ENCODE measurements at regions not wholly inside any gene's neighbourhood (a gene's known extent, or its start where the extent isn't known, plus 50 kb on each side); places are given as distances from the start of the nearest gene placed in this dataset.

DNA sequence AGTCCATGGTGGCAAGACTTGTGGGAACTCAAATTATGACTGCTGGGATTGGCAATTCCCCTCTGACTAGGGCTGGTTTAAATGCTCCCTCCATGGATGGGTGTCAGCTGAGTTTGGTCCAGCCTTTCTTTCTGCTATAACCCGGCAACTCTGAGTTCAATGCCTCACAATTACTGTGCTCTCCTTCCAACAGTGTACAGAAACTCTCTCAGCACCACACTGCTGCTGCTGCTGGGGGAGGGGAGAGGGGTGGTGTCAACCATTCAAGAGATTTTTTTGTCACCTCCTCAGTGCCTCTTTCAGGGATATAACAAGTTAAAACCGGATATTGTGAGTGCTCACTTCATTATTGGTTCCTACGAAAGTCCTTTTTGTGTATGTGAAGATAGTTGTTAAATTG, 830.3 kb upstream of the NXPH2 start:
- peaks cover 0 to 13% of the 10 kb centered on the region in 2 donors for H3K9me3 ChIP-seq
- no peak overlapping the region for H3K27ac ChIP-seq
- ATAC-seq = no peak
- TF ChIP-seq CTCF (IDR thresholded peaks at IDR 0.05) = no peak
- intact Hi-C loops (cut with DNase I) = no loop called here
- no peaks in the 10 kb centered on the region for H3K4me1 ChIP-seq
- no peak for DNase-seq
- H3K27me3 ChIP-seq = no peaks in the 10 kb centered on the region
- H3K4me3 ChIP-seq = no peak overlapping the region
- no peaks in the 10 kb centered on the region for H3K36me3 ChIP-seq

- no peaks in the 10 kb centered on the region for H3K27me3 ChIP-seq
- H3K4me3 ChIP-seq = no peak overlapping the region
- no peaks in the 10 kb centered on the region for H3K36me3 ChIP-seq
- intact Hi-C loops (cut with DNase I) = no loop called here
- no peak for ATAC-seq
- no peak overlapping the region for H3K27ac ChIP-seq
- peaks cover 0 to 13% of the 10 kb centered on the region in 2 donors for H3K9me3 ChIP-seq
- H3K4me1 ChIP-seq = no peaks in the 10 kb centered on the region
- no peak for TF ChIP-seq CTCF (IDR thresholded peaks at IDR 0.05)
- no peak for DNase-seq
Measured at GRCh38 chr2:139609109-139609508, 828.9 kb upstream of the NXPH2 start.

DNA sequence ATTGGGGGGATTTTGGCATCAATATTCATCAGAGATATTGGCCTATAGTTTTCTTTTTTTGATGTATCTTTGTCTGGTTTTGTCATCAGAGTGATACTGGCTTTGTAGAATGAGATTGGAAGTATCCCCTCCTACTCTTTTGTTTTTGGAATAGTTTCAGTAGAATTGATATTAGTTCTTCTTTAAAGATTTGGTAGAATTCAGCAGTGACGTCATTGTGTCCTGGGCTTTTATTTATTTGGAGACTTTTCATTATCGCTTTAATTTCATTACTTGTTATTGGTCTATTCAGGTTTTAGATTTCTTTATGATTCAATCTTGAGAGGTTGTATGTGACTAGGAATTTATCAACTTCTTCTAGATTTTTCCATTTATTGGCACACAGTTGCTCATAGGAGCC, 825.5 kb upstream of the NXPH2 start:
- TF ChIP-seq CTCF (IDR thresholded peaks at IDR 0.05) = no peak
- intact Hi-C loops (cut with DNase I) = no loop called here
- no peaks in the 10 kb centered on the region for H3K4me1 ChIP-seq
- no peaks in the 10 kb centered on the region for H3K36me3 ChIP-seq
- H3K4me3 ChIP-seq = no peak overlapping the region
- no peak for ATAC-seq
- H3K27ac ChIP-seq = no peak overlapping the region
- no peaks in the 10 kb centered on the region for H3K27me3 ChIP-seq
- peaks cover 0 to 13% of the 10 kb centered on the region in 2 donors for H3K9me3 ChIP-seq
- DNase-seq = no peak

- Histone ChIP-seq H3K27me3 (no peaks in the 10 kb centered on the region), H3K4me3 (no peak overlapping the region), H3K4me1 (no peaks in the 10 kb centered on the region), H3K9me3 (peaks cover 0 to 10% of the 10 kb centered on the region in 2 donors), H3K27ac (no peak overlapping the region), H3K36me3 (no peaks in the 10 kb centered on the region)
- no peak for ATAC-seq
- TF ChIP-seq CTCF (IDR thresholded peaks at IDR 0.05) = no peak
- DNase-seq = no peak
- intact Hi-C loops (cut with DNase I) = no loop called here
Measured at GRCh38 chr2:139600166-139600565, 820.0 kb upstream of the NXPH2 start.

DNA sequence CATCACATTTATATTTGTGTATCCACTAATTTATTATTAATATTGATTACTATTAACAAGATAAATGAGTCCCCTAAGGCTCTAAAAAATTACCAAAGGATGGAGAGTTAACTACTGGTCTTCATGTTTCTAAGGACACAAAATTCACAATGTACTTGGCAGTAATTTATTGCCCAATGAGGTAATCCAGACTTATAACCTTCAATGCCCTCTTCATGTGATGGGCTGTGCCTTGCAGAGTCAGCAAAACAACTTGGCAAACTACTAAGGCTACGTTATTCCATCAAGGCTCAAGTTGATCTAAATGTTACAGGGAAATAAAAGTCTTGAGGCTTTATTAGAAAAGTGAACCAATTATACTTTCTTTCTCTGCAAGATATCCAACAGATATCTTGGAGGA, 804.9 kb upstream of the NXPH2 start:
- intact Hi-C loops (cut with DNase I) = no loop called here
- Histone ChIP-seq H3K4me3 (no peak overlapping the region), H3K27ac (no peak overlapping the region), H3K9me3 (no peaks in the 10 kb centered on the region), H3K36me3 (no peaks in the 10 kb centered on the region), H3K4me1 (no peaks in the 10 kb centered on the region), H3K27me3 (no peaks in the 10 kb centered on the region)
- no peak for DNase-seq
- ATAC-seq = no peak
- TF ChIP-seq CTCF (IDR thresholded peaks at IDR 0.05) = no peak
